ENCODE measurements at regions not wholly inside any gene's neighbourhood (a gene's known extent, or its start where the extent isn't known, plus 50 kb on each side); places are given as distances from the start of the nearest gene placed in this dataset.

DNA sequence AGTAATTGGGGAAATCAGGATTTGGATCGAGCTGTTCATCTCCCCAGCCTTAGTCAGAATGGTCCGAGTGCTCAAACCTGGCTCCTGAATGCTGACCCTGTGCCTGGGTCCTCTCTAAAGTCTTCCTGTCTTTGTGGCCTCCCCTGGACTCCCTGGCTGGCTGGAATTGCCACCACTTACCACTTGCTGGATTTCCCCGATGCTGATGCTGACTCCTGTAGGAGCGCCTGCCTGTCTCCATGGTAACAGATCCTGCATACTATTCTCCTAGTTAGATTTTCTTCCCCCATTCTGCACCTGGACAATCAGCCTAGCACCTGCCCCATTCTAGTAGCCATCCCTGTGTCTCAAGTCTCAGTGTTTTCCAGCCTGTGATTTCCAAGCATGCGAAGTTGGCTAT is 382.2 kb upstream of the ESRRG start:
- no peak for DNase-seq
- no peak overlapping the region for H3K27ac ChIP-seq
- in situ Hi-C loops (cut with MboI; ENCODE audit: low pct_ligation_motif_present in 1 of 4, low pct_unique_long_range_greater_than_20kb in 1 of 4, low sequenced_read_pairs in 3 of 4) (no loop called here), intact Hi-C loops (cut with DNase I; ENCODE audit: low total_unique reads) (no loop called here)
- no peaks in the 10 kb centered on the region for H3K9me3 ChIP-seq
- TF ChIP-seq, protein P1, sequence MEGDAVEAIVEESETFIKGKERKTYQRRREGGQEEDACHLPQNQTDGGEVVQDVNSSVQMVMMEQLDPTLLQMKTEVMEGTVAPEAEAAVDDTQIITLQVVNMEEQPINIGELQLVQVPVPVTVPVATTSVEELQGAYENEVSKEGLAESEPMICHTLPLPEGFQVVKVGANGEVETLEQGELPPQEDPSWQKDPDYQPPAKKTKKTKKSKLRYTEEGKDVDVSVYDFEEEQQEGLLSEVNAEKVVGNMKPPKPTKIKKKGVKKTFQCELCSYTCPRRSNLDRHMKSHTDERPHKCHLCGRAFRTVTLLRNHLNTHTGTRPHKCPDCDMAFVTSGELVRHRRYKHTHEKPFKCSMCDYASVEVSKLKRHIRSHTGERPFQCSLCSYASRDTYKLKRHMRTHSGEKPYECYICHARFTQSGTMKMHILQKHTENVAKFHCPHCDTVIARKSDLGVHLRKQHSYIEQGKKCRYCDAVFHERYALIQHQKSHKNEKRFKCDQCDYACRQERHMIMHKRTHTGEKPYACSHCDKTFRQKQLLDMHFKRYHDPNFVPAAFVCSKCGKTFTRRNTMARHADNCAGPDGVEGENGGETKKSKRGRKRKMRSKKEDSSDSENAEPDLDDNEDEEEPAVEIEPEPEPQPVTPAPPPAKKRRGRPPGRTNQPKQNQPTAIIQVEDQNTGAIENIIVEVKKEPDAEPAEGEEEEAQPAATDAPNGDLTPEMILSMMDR (IDR thresholded peaks at IDR 0.05) = no peak
- TF ChIP-seq EP300 (IDR thresholded peaks at IDR 0.05; ENCODE audit: low read depth) (no peak), POLR2AphosphoS5 (IDR thresholded peaks at IDR 0.05) (no peak), POLR2A (IDR thresholded peaks at IDR 0.05) (no peak)
- WGBS, 2 donors (ENCODE audit: low coverage in 1 of 2) = 55 to 66% methylated on average over 2 to 5 of the region's 5 CpGs
- H3K27me3 ChIP-seq = no peaks in the 10 kb centered on the region
- no peak overlapping the region for H3K4me3 ChIP-seq
- H3K36me3 ChIP-seq = no peaks in the 10 kb centered on the region
- no peaks in the 10 kb centered on the region for H3K4me1 ChIP-seq

DNA sequence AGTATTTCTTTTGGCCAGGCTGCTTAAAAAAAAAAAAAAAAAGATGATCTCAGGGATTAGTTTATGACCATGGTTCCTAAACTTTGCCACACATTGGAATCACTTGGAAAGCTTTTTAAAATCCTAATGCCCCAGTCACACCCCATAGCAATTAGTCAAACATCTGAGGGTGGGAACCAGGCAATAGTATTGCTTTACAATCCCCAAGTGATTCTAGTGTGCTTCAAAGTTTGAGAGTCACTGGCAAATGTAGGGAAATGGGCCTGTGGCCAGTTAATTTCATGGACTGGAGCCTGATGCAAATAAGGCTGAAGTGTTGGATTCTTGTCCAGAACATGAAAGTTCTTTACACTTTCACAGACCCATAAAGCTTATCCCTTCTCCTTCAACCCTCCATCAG is 374.6 kb upstream of the ESRRG start:
- H3K27ac ChIP-seq = no peak overlapping the region
- intact Hi-C loops (cut with DNase I; ENCODE audit: low total_unique reads) = no loop called here
- TF ChIP-seq EP300 (IDR thresholded peaks at IDR 0.05; ENCODE audit: low read depth) (no peak), POLR2A (IDR thresholded peaks at IDR 0.05) (no peak), POLR2AphosphoS5 (IDR thresholded peaks at IDR 0.05) (no peak)
- TF ChIP-seq, protein P1 (IDR thresholded peaks at IDR 0.05) = no peak

DNA sequence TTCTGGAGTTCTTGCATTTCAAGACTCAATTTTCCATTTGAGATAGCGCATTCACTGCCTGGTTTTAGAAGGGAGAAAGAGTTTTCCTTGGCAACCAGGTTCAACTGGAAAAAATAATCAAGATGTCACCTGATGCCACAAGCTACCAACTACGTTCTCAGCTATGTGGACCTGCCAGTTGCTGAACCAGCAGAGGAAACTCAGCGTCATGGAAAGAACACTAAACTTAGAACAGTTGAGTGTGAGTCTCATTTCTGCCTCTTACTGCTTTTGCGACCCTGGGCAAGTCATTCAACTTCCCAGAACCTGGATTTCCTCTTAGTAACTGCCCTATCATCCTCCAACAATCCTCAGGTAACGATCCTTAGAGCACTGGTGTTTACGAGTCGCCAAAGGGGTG is 373.0 kb upstream of the ESRRG start:
- DNase-seq = no peak
- TF ChIP-seq EP300 (IDR thresholded peaks at IDR 0.05; ENCODE audit: low read depth) = no peak
- TF ChIP-seq, protein P1 (IDR thresholded peaks at IDR 0.05) = no peak
- no peak for TF ChIP-seq POLR2A (IDR thresholded peaks at IDR 0.05)
- no peak for TF ChIP-seq POLR2AphosphoS5 (IDR thresholded peaks at IDR 0.05)
- 74 to 84% methylated on average over 6 to 7 of the region's 7 CpGs for WGBS, 2 donors (ENCODE audit: low coverage in 1 of 2)

More for the DNA sequence above, 374.6 kb upstream of the ESRRG start:
- Histone ChIP-seq H3K27me3 (no peaks in the 10 kb centered on the region), H3K36me3 (no peaks in the 10 kb centered on the region), H3K9me3 (no peaks in the 10 kb centered on the region), H3K4me1 (peaks cover 0 to 11% (median 5%) of the 10 kb centered on the region in 4 donors), H3K4me3 (no peak overlapping the region)
- in situ Hi-C loops (cut with MboI; ENCODE audit: low pct_ligation_motif_present in 1 of 4, low pct_unique_long_range_greater_than_20kb in 1 of 4, low sequenced_read_pairs in 3 of 4) = no loop called here
- no peak for DNase-seq

DNA sequence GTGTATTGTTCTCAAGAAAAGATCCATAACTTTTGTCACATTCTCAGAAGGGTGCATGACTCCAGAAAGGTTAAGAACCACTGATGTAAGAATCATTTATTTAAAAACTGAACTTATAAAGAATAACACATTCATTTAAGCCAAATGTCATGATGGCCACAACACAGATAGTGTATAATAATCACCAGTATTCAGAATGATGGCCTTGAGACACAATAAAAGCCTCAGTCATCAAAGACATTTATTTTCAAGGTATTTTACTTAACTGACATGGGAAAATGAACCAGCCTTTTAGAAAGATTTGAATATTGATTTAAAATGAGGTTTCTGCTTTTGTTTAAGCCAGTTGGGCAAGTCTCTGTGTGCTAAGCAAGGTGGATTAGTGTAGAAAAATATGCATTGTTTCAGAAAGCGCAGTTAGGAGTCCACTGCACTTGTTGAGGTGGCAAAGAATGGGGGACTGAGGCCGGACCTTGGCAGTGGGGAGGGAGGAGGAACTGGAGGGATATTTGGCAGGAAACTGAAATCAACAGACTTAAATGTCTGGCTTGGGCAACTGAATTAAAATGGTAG is 371.9 kb upstream of the ESRRG start:
- DNase-seq = no peak
- H3K27ac ChIP-seq = no peak overlapping the region
- no peaks in the 10 kb centered on the region for H3K9me3 ChIP-seq
- in situ Hi-C loops (cut with MboI; ENCODE audit: low pct_ligation_motif_present in 1 of 4, low pct_unique_long_range_greater_than_20kb in 1 of 4, low sequenced_read_pairs in 3 of 4) = no loop called here
- peaks cover 0 to 16% (median 7%) of the 10 kb centered on the region in 4 donors for H3K4me1 ChIP-seq
- intact Hi-C loops (cut with DNase I; ENCODE audit: low total_unique reads) = no loop called here
- TF ChIP-seq POLR2A (IDR thresholded peaks at IDR 0.05) = no peak
- TF ChIP-seq EP300 (IDR thresholded peaks at IDR 0.05; ENCODE audit: low read depth) = no peak
- TF ChIP-seq, protein P1 (IDR thresholded peaks at IDR 0.05) = no peak
- no peak for TF ChIP-seq POLR2AphosphoS5 (IDR thresholded peaks at IDR 0.05)
- no peaks in the 10 kb centered on the region for H3K36me3 ChIP-seq
- no peak overlapping the region for H3K4me3 ChIP-seq
- WGBS, 2 donors (ENCODE audit: low coverage in 1 of 2) = 85 to 88% methylated on average over 2 of the region's 2 CpGs
- no peaks in the 10 kb centered on the region for H3K27me3 ChIP-seq

More for the DNA sequence above, 373.0 kb upstream of the ESRRG start:
- Histone ChIP-seq H3K27me3 (no peaks in the 10 kb centered on the region), H3K36me3 (no peaks in the 10 kb centered on the region), H3K27ac (no peak overlapping the region), H3K4me3 (no peak overlapping the region), H3K9me3 (no peaks in the 10 kb centered on the region), H3K4me1 (peaks cover 0 to 11% (median 5%) of the 10 kb centered on the region in 4 donors)
- intact Hi-C loops (cut with DNase I; ENCODE audit: low total_unique reads) (no loop called here), in situ Hi-C loops (cut with MboI; ENCODE audit: low pct_ligation_motif_present in 1 of 4, low pct_unique_long_range_greater_than_20kb in 1 of 4, low sequenced_read_pairs in 3 of 4) (no loop called here)
